ENCODE measurements at regions not wholly inside any gene's neighbourhood (a gene's known extent, or its start where the extent isn't known, plus 50 kb on each side); places are given as distances from the start of the nearest gene placed in this dataset.

DNA sequence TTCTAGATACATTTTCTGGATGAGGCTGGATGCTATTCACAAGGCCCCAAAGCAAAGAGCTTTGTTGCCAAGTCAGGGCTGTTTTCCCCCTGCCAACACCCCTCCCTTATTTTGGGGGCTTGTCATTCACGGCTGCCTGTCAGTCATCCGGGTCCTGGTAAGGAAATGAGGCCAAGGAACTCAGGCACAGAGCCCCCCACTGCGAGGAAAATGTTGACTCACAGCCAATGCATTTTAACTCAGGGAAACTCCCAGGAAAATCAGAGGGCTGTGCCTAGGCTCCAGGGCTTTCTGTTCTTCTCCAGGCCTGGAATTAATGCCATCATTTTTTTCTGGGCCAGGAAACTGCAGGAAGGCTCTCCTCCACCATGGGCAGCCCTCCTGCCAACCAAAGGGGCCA lies 241.1 kb downstream of the SMAD2 start:
- Mint-ChIP-seq H3K4me3 (no peak overlapping the region), H3K36me3 (ENCODE audit: low read depth) (no peaks in the 10 kb centered on the region), H3K27me3 (peaks cover 29% of the 10 kb centered on the region), H3K9me3 (no peaks in the 10 kb centered on the region), H3K4me1 (ENCODE audit: low read depth) (no peaks in the 10 kb centered on the region), H3K27ac (no peak overlapping the region)
- Histone ChIP-seq H3K27ac (ENCODE audit: low read depth in 1 of 2, low read length in 2 of 2) (no peak overlapping the region), H3K27me3 (ENCODE audit: control insufficient read depth in 1 of 2, insufficient read depth in 2 of 2, low read length in 2 of 2) (peaks cover 0 to 9% of the 10 kb centered on the region in 2 experiments), H3K4me3 (ENCODE audit: low read length) (no peak overlapping the region), H3K4me1 (ENCODE audit: insufficient read depth, low read length) (no peaks in the 10 kb centered on the region), H3K36me3 (ENCODE audit: insufficient read depth, low read length) (no peaks in the 10 kb centered on the region), H3K9me3 (ENCODE audit: control insufficient read depth in 1 of 2, insufficient read depth in 1 of 2, low read length in 2 of 2) (no peaks in the 10 kb centered on the region)
- DNase-seq (no peak), ATAC-seq (ENCODE audit: poor library complexity) (no peak)
- ChIA-PET POLR2A (no interaction called here), CTCF (no interaction called here)
- no peak for TF ChIP-seq CTCF (IDR thresholded peaks at IDR 0.05)
- intact Hi-C loops (cut with DNase I, micrococcal nuclease), result no loop called here

- no peak overlapping the region for H3K27ac Mint-ChIP-seq
- Histone ChIP-seq H3K4me1 (ENCODE audit: insufficient read depth, low read length) (no peaks in the 10 kb centered on the region), H3K4me3 (ENCODE audit: low read length) (no peak overlapping the region), H3K36me3 (ENCODE audit: insufficient read depth, low read length) (no peaks in the 10 kb centered on the region), H3K9me3 (ENCODE audit: control insufficient read depth in 1 of 2, insufficient read depth in 1 of 2, low read length in 2 of 2) (no peaks in the 10 kb centered on the region), H3K27ac (ENCODE audit: low read depth in 1 of 2, low read length in 2 of 2) (no peak overlapping the region), H3K27me3 (ENCODE audit: control insufficient read depth in 1 of 2, insufficient read depth in 2 of 2, low read length in 2 of 2) (peaks cover 0 to 9% of the 10 kb centered on the region in 2 experiments)
- ATAC-seq (ENCODE audit: poor library complexity), result no peak
- intact Hi-C loops (cut with DNase I, micrococcal nuclease), result no loop called here
- no peaks in the 10 kb centered on the region for H3K9me3 Mint-ChIP-seq
- DNase-seq, result no peak
- H3K4me1 Mint-ChIP-seq (ENCODE audit: low read depth), result no peaks in the 10 kb centered on the region
- CTCF ChIA-PET, result no interaction called here
- no peak for TF ChIP-seq CTCF (IDR thresholded peaks at IDR 0.05)
- H3K36me3 Mint-ChIP-seq (ENCODE audit: low read depth), result no peaks in the 10 kb centered on the region
- POLR2A ChIA-PET, result no interaction called here
- H3K27me3 Mint-ChIP-seq, result peaks cover 29% of the 10 kb centered on the region
- no peak overlapping the region for H3K4me3 Mint-ChIP-seq
Observed at GRCh38 chr18:47686806-47687205, 243.7 kb downstream of the SMAD2 start.

DNA sequence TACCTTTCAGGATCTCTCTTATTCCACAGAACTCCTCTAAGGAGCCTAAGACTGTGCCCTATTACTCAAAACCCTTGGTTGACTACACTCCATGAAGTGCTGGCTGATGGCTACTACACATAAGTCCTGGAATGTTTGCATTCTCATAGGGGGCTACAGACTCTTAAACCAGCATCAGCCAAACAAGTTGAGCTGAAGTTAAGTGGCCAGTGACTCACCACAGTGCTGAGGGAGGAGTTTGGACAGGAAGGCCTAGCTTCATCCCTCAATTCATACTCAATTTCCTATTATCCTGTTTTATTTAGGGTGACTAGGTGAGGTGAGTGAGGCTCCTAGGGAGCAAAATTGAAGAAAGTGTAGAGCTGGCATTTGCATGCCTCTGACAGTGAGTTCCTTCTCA lies 246.7 kb downstream of the SMAD2 start:
- Mint-ChIP-seq H3K4me3 (no peak overlapping the region), H3K9me3 (no peaks in the 10 kb centered on the region), H3K27ac (no peak overlapping the region), H3K36me3 (ENCODE audit: low read depth) (no peaks in the 10 kb centered on the region), H3K27me3 (peaks cover 17% of the 10 kb centered on the region), H3K4me1 (ENCODE audit: low read depth) (no peaks in the 10 kb centered on the region)
- intact Hi-C loops (cut with DNase I, micrococcal nuclease), result no loop called here
- Histone ChIP-seq H3K9me3 (ENCODE audit: control insufficient read depth in 1 of 2, insufficient read depth in 1 of 2, low read length in 2 of 2) (no peaks in the 10 kb centered on the region), H3K27ac (ENCODE audit: low read depth in 1 of 2, low read length in 2 of 2) (no peak overlapping the region), H3K36me3 (ENCODE audit: insufficient read depth, low read length) (no peaks in the 10 kb centered on the region), H3K4me1 (ENCODE audit: insufficient read depth, low read length) (no peaks in the 10 kb centered on the region), H3K27me3 (ENCODE audit: control insufficient read depth in 1 of 2, insufficient read depth in 2 of 2, low read length in 2 of 2) (peaks cover 0 to 3% of the 10 kb centered on the region in 2 experiments), H3K4me3 (ENCODE audit: low read length) (no peak overlapping the region)
- ChIA-PET CTCF (no interaction called here), POLR2A (no interaction called here)
- no peak for TF ChIP-seq CTCF (IDR thresholded peaks at IDR 0.05)
- ATAC-seq (ENCODE audit: poor library complexity) (no peak), DNase-seq (no peak)
